ENCODE measurements at regions not wholly inside any gene's neighbourhood (a gene's known extent, or its start where the extent isn't known, plus 50 kb on each side); places are given as distances from the start of the nearest gene placed in this dataset.

DNA sequence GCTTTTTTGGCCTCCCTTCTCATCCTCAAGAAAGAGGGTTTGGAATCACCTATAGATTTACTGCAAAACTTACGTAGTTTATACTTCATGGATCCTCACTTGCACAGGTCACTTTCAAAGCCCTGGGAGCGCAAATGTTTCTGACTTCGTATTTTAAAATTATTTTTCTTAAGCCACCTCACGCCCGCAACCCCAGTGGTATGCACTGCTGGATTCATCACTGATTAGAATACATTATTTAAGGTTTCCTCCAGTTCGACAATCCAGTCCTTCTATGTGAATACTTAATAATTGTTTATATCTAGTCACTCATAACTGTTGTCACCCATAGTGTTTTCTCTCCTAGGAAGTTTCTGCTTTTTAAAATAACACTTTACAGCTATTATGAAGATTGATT lies 339.9 kb downstream of the CHL1 start:
- no peak overlapping the region for H3K4me3 Mint-ChIP-seq (ENCODE audit: unreplicated experiment)
- H3K27me3 Mint-ChIP-seq (ENCODE audit: unreplicated experiment) = peaks cover 2% of the 10 kb centered on the region

GRCh38 chr3:541062-541801 lies 344.7 kb downstream of the CHL1 start:
- Mint-ChIP-seq H3K4me3 (ENCODE audit: unreplicated experiment) (peak overlapping the region; percentile 3), H3K4me1 (ENCODE audit: unreplicated experiment) (no peaks in the 10 kb centered on the region), H3K9me3 (ENCODE audit: unreplicated experiment) (peaks cover 46% of the 10 kb centered on the region), H3K36me3 (ENCODE audit: low read depth, unreplicated experiment) (peaks cover 5% of the 10 kb centered on the region), H3K27me3 (ENCODE audit: unreplicated experiment) (peaks cover 4% of the 10 kb centered on the region), H3K27ac (ENCODE audit: unreplicated experiment) (no peak overlapping the region)
- no peak for DNase-seq (ENCODE audit: low spot score)
- no peak for TF ChIP-seq CTCF (IDR thresholded peaks at IDR 0.05; ENCODE audit: unreplicated experiment)

More for the DNA sequence above, 339.9 kb downstream of the CHL1 start:
- TF ChIP-seq CTCF (IDR thresholded peaks at IDR 0.05; ENCODE audit: unreplicated experiment) = no peak
- DNase-seq (ENCODE audit: low spot score) = no peak
- no peaks in the 10 kb centered on the region for H3K4me1 Mint-ChIP-seq (ENCODE audit: unreplicated experiment)
- peaks cover 3% of the 10 kb centered on the region for H3K36me3 Mint-ChIP-seq (ENCODE audit: low read depth, unreplicated experiment)
- H3K9me3 Mint-ChIP-seq (ENCODE audit: unreplicated experiment) = peaks cover 25% of the 10 kb centered on the region
- no peak overlapping the region for H3K27ac Mint-ChIP-seq (ENCODE audit: unreplicated experiment)

DNA sequence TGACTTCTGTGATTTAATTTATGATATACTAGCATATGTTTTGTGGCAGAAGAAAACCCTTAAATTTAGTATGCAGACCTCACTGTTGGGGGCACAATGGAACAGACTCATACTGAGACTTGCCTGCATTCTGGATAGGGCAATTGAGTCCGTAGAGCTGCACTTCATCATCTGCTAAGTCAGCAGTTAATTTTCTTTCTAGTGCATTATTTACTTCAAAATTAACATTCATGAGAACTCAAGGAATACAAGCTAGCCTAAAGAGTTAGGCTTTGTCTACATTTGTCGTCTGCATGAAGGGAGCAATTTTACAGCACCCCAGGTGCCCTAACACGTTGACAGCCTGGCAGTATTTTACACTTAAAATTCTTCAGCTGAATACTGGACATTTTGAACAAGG lies 345.5 kb downstream of the CHL1 start:
- TF ChIP-seq CTCF (IDR thresholded peaks at IDR 0.05; ENCODE audit: unreplicated experiment) = no peak
- no peak for DNase-seq (ENCODE audit: low spot score)
- no peaks in the 10 kb centered on the region for H3K4me1 Mint-ChIP-seq (ENCODE audit: unreplicated experiment)
- H3K9me3 Mint-ChIP-seq (ENCODE audit: unreplicated experiment) = peaks cover 44% of the 10 kb centered on the region
- H3K27me3 Mint-ChIP-seq (ENCODE audit: unreplicated experiment) = peaks cover 4% of the 10 kb centered on the region
- no peak overlapping the region for H3K27ac Mint-ChIP-seq (ENCODE audit: unreplicated experiment)
- peaks cover 5% of the 10 kb centered on the region for H3K36me3 Mint-ChIP-seq (ENCODE audit: low read depth, unreplicated experiment)
- no peak overlapping the region for H3K4me3 Mint-ChIP-seq (ENCODE audit: unreplicated experiment)

- Mint-ChIP-seq H3K36me3 (ENCODE audit: low read depth, unreplicated experiment) (peaks cover 8% of the 10 kb centered on the region), H3K4me3 (ENCODE audit: unreplicated experiment) (no peak overlapping the region), H3K27me3 (ENCODE audit: unreplicated experiment) (peaks cover 2% of the 10 kb centered on the region), H3K9me3 (ENCODE audit: unreplicated experiment) (peaks cover 24% of the 10 kb centered on the region), H3K27ac (ENCODE audit: unreplicated experiment) (no peak overlapping the region), H3K4me1 (ENCODE audit: unreplicated experiment) (no peaks in the 10 kb centered on the region)
- TF ChIP-seq CTCF (IDR thresholded peaks at IDR 0.05; ENCODE audit: unreplicated experiment) = no peak
- DNase-seq (ENCODE audit: low spot score) = no peak
These were observed 353.1 kb downstream of the CHL1 start for GRCh38 chr3:549636-550035.

- no peak overlapping the region for H3K4me3 Mint-ChIP-seq (ENCODE audit: unreplicated experiment)
- no peak for TF ChIP-seq CTCF (IDR thresholded peaks at IDR 0.05; ENCODE audit: unreplicated experiment)
These were observed 353.9 kb downstream of the CHL1 start for GRCh38 chr3:550471-550870.

More at GRCh38 chr3:550471-550870, 353.9 kb downstream of the CHL1 start:
- Mint-ChIP-seq H3K36me3 (ENCODE audit: low read depth, unreplicated experiment) (peaks cover 6% of the 10 kb centered on the region), H3K4me1 (ENCODE audit: unreplicated experiment) (no peaks in the 10 kb centered on the region), H3K27me3 (ENCODE audit: unreplicated experiment) (peaks cover 2% of the 10 kb centered on the region), H3K27ac (ENCODE audit: unreplicated experiment) (no peak overlapping the region), H3K9me3 (ENCODE audit: unreplicated experiment) (peaks cover 19% of the 10 kb centered on the region)
- no peak for DNase-seq (ENCODE audit: low spot score)

All from endothelial cell (in vitro differentiated cells).